HG02981 (cell line): ENCODE measurements at regions not wholly inside any gene's neighbourhood (a gene's known extent, or its start where the extent isn't known, plus 50 kb on each side); places are given as distances from the start of the nearest gene placed in this dataset.

Experiments used
- ATAC-seq: cut with Tn5 transposase; IDR thresholded peaks from one replicate; pipeline ENCODE4 v1.9.1; 2021; ENCODE audit warnings: mild to moderate bottlenecking, moderate library complexity; ENCODE audit not compliant: unreplicated experiment

DNA sequence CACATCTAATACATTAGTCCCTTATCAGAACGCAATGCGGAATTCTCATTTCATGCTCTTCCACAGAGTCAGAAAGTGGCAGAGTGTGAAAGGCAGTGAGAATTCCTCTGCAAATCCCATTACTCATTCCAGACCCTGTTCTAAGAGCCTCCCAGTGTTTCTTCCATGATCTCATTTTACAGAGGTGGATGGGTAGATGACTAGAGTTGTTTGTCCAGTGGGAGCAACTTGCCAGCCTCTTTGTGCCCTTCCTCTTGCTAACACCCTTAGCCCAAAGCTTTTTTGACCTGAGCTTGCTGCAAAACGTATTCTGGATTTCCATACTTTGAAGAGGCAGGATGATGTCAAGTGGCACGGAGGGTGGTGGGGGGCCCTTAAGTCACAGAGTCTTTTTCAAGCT lies 467.7 kb upstream of the RGPD4 start:
- ATAC-seq, result no peak

- ATAC-seq, result no peak
Measured at GRCh38 chr2:107361751-107362381, 464.8 kb upstream of the RGPD4 start.

GRCh38 chr2:107362993-107363392 lies 463.7 kb upstream of the RGPD4 start:
- ATAC-seq, result no peak

- ATAC-seq, result no peak
Measured at GRCh38 chr2:107363806-107364205, 462.9 kb upstream of the RGPD4 start.

- ATAC-seq, result no peak
Measured at GRCh38 chr2:107364361-107364950, 462.2 kb upstream of the RGPD4 start.

- ATAC-seq, result no peak
Measured at GRCh38 chr2:107374249-107374648, 452.4 kb upstream of the RGPD4 start.

GRCh38 chr2:107376909-107377308 lies 449.8 kb upstream of the RGPD4 start:
- no peak for ATAC-seq

DNA sequence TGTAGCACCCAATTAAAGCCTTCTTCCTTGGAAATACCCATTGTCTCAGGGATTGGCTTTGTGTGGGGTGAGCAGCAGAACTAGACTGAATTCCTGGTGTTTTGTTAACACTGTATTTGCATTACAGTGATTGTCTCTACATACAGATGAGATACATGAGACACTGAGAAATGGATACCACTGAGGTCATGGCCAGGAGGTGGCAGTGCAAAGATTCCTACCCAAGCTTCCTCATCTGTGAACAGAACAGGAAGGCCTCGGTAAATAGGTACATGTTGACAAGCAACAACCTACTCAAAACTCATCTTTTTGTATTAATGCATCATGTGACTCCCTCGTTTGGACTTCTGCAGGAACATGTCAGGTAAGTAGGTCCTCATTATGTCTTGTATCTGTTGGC lies 445.8 kb upstream of the RGPD4 start:
- ATAC-seq, result no peak

DNA sequence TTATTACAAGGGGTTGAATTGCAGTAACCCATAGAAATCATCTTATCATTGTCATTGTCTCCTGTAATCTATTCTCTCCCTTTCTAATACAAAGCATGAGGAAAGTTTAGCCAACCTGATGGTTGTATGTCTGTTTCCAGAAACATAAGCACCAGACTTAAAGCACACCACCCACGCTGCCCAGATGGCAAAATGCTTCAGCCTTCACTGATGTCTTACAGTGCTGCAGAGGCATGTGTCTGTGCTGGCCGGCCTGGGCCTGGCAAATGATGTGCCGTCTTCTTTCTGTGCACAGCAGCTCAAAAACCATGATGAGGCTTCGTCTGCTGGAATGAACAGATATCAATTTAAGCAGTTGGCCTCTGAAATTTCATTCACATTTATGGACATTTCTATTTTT lies 443.0 kb upstream of the RGPD4 start:
- ATAC-seq, result no peak

DNA sequence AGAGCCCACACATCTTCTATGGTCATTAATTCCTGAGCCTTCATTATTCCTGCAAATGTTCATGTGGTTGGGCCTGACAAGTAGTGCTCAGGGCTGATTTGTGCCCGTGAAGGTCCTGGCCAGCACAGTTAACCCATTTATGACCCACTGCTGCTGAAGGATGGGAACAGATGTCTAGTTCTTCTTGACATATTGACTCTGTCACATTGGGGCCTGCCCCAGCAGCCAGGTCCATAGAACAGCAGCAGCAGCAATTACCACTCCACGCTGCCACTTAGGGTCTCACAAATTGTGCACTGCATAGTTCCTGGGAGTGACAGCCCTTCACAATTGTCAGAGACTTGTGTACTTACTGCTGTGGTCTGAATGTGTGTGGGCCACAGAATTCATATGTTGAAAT lies 442.3 kb upstream of the RGPD4 start:
- ATAC-seq, result no peak

- ATAC-seq, result no peak
Measured at GRCh38 chr2:107385921-107386320, 440.8 kb upstream of the RGPD4 start.

GRCh38 chr2:107392241-107392704 lies 434.4 kb upstream of the RGPD4 start:
- ATAC-seq, result no peak

DNA sequence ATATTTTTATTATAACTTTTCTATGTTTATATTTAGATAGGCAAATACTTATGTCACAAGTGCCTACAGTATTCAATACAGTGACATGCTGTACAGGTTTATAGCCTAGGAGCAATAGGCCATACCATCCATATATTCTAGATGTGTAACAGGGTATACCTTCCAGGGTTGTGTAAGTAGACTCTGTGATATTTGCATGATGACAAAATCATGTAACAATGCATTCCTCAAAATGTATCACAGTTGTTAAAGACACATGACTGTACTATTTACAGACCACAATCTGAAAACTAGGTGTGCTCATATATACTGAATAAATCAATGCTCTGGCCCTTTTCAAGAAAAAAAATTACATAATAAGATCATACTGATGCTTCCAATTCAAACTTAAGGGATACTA lies 433.2 kb upstream of the RGPD4 start:
- ATAC-seq, result no peak

DNA sequence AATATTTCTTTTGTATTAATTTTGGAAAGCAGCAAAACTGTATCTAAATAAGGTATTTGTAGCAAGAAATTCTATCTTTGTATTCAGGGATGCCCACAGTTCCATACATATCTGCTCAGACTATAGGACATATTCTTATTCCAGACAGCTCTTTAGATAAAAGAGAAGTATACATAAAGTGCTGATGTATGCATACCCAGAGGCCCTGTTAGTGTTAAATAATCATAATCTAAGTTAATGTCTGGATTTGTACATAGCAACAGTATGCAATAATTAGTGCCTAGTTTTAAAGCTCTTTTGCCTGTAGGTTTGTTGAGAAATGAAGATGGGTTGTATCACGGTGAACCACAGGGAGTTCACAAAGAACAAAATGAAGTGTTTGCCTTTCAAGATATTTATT lies 428.0 kb upstream of the RGPD4 start:
- no peak for ATAC-seq

DNA sequence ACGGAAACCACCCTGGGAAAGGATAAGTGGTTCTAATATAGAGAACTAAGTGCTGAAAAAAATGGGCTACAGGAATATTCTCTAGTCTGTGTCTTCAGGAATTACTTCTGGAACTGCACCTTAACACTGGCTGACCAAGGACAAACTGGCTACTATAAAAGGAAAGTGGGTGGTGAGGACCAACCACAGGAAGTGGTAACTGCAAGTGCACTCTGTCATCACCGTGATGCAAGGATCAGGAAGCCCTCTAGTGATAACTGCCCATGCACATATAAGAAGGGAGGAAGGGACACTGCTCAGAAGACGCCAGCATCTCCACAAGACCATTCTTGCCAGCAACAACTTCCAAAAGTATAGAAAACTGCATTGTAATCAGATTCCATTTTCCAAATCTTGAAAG lies 424.4 kb upstream of the RGPD4 start:
- no peak for ATAC-seq

- ATAC-seq, result no peak
Measured at GRCh38 chr2:107405261-107405660, 421.4 kb upstream of the RGPD4 start.

DNA sequence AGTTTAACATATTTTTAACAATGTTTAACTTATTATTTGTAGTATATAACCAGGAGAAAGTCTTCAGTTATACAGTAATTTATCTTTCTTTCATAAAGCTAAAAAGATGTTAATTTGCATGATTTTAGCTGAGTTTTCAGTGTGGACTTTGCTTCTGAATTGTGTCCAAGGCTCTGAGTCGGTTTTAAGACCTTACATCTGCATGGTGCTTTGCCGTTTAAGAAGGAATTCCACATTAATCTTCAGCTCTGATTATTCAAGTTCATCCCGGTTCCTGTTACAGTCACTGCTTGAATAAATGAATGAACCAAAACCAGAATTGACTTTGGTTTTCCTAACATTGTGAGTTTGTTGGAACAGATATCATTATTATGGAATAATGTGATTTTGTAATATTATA lies 419.7 kb upstream of the RGPD4 start:
- no peak for ATAC-seq

DNA sequence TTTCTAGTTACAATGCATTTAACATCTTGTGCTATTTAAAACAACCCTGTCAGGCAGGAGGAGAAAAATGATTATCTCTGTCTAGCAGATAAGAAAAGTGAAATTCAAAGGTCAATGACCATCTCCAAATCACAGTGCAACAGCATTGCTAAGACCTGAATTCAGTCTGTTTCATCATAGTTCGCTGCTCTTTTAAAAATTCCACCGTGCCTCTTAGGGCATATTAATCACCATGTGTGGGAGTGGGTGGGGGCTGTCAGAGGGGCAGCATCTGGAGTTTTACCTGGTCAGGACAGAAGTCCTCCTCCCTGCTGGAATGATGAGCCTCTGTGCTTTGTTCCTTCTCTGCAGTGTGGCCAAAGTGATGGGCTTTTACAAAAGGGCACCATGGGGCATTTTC lies 418.7 kb upstream of the RGPD4 start:
- no peak for ATAC-seq

- no peak for ATAC-seq
Measured at GRCh38 chr2:107411267-107411666, 415.4 kb upstream of the RGPD4 start.

DNA sequence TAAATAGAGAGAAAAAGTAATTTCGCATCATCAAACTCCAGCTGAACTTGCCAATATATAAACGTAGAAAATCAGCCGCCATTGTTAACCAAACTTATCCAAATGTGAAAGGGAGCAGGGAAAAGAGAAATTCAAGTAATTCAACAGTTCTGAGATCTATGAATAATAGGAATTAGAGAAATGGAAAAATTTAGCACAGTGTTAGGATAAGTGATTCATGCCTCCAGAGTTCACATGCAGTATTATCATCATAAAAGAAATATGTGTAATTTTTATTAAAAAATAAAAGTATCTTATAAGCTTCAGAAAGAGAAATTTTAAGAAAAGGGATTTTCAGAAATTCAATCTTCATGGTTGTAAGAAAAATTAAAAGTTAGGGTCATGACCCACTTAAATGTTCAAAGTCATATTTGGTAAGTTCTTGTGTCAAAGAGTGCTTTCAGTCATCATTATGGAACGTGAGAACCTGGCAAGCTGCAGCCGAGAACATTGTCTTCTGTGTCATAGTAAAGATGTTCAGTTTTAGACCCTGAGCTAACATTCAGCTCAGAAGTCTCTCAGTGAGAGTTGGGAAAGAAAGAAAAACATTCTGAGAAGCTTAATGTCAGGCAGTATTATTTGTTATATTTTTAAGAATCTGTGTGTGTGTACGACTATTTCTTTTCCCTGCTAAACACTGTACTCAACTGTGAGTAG lies 414.3 kb upstream of the RGPD4 start:
- no peak for ATAC-seq

- ATAC-seq, result no peak
Measured at GRCh38 chr2:107412981-107413380, 413.7 kb upstream of the RGPD4 start.

- no peak for ATAC-seq
Measured at GRCh38 chr2:107414376-107414775, 412.3 kb upstream of the RGPD4 start.
